HEK293 (cell line): ENCODE measurements at regions not wholly inside any gene's neighbourhood (a gene's known extent, or its start where the extent isn't known, plus 50 kb on each side); places are given as distances from the start of the nearest gene placed in this dataset.

ENCODE experiments used
- CTCF ChIA-PET: fragments of 350-600 bp; formaldehyde crosslinking; extraction: SDS; loops from one replicate; lab custom pipeline; 2021; ENCODE audit warnings: antibody characterized with exemption; lab: Yijun Ruan, JAX
- POLR2A ChIA-PET: fragments of 300-600 bp; formaldehyde crosslinking; extraction: SDS; loops from one replicate; lab custom pipeline; 2020; ENCODE audit warnings: antibody characterized with exemption, inconsistent platforms; lab: Yijun Ruan, JAX
- H3K27ac ChIP-seq: fragments of 200-500 bp; sonication (Bioruptor generic); 2 replicates; pipeline ENCODE4 v1.5.1; 2014; ENCODE audit warnings: low read depth, low read length, control low read depth, inconsistent platforms; ENCODE audit errors: extremely low read depth
- H3K36me3 ChIP-seq, 2 experiments: fragments of 200-500 bp in 1 of 2; sonication (Bioruptor generic) in 1 of 2; 1 replicate in 1 of 2; 2 replicates in 1 of 2; pipeline ENCODE4 v1.5.1; 2014 to 2017; ENCODE audit warnings: inconsistent platforms in 2 of 2, low read length in 2 of 2; ENCODE audit not compliant: control insufficient read depth in 2 of 2, insufficient read depth in 1 of 2
- H3K4me1 ChIP-seq: fragments of 200-500 bp; sonication (Bioruptor generic); 2 replicates; pipeline ENCODE4 v1.5.1; 2014; ENCODE audit warnings: mild to moderate bottlenecking, low read length, inconsistent platforms; ENCODE audit not compliant: control insufficient read depth, insufficient read depth
- H3K4me3 ChIP-seq: 2 replicates; pipeline ENCODE4 v1.5.1; 2011; ENCODE audit warnings: low read depth, mild to moderate bottlenecking, control low read depth, low read length, moderate library complexity
- H3K9me3 ChIP-seq: fragments of 200-500 bp; sonication (Bioruptor generic); 2 replicates; pipeline ENCODE4 v1.5.1; 2014; ENCODE audit warnings: low read depth, low read length, inconsistent platforms; ENCODE audit not compliant: control insufficient read depth, insufficient read depth
- BCL11A ChIP-seq: fragments of 450-650 bp; formaldehyde crosslinking; IDR thresholded peaks from 2 replicates; pipeline ENCODE4 v1.5.1; 2016; ENCODE audit warnings: low read depth, missing biosample characterization, missing genetic modification characterization
- FEZF1 ChIP-seq: fragments of 450-650 bp; formaldehyde crosslinking; IDR thresholded peaks from 2 replicates; pipeline ENCODE4 v1.5.1; 2016; ENCODE audit warnings: missing biosample characterization, missing genetic modification characterization
- KLF10 ChIP-seq: fragments of 450-650 bp; IDR thresholded peaks from 2 replicates; pipeline ENCODE4 v1.5.1; 2018; ENCODE audit warnings: missing biosample characterization, mild to moderate bottlenecking, missing genetic modification characterization
- PRDM10 ChIP-seq: fragments of 450-650 bp; formaldehyde crosslinking; IDR thresholded peaks from 2 replicates; pipeline ENCODE4 v1.5.1; 2016; ENCODE audit warnings: missing biosample characterization, missing genetic modification characterization
- TSHZ1 ChIP-seq: fragments of 450-650 bp; formaldehyde crosslinking; IDR thresholded peaks from 2 replicates; pipeline ENCODE4 v1.5.1; 2016; ENCODE audit warnings: missing biosample characterization, missing genetic modification characterization, borderline replicate concordance
- YY2 ChIP-seq: fragments of 450-650 bp; formaldehyde crosslinking; IDR thresholded peaks from 2 replicates; pipeline ENCODE4 v1.5.1; 2016; ENCODE audit warnings: missing biosample characterization, missing genetic modification characterization
- ZBTB7A ChIP-seq: fragments of 450-650 bp; formaldehyde crosslinking; IDR thresholded peaks from 2 replicates; pipeline ENCODE4 v1.5.1; 2016; ENCODE audit warnings: low read depth, missing biosample characterization, missing genetic modification characterization
- ZBTB8A ChIP-seq: fragments of 450-650 bp; formaldehyde crosslinking; IDR thresholded peaks from 2 replicates; pipeline ENCODE4 v1.5.1; 2016; ENCODE audit warnings: missing biosample characterization, missing genetic modification characterization
- ZNF146 ChIP-seq: fragments of 450-650 bp; formaldehyde crosslinking; IDR thresholded peaks from 2 replicates; pipeline ENCODE4 v1.5.1; 2016; ENCODE audit warnings: missing biosample characterization, missing genetic modification characterization
- ZNF2 ChIP-seq: fragments of 450-650 bp; formaldehyde crosslinking; IDR thresholded peaks from 2 replicates; pipeline ENCODE4 v1.5.1; 2016; ENCODE audit warnings: missing biosample characterization, missing genetic modification characterization
- ZNF266 ChIP-seq: fragments of 450-650 bp; formaldehyde crosslinking; IDR thresholded peaks from 2 replicates; pipeline ENCODE4 v1.5.1; 2016; ENCODE audit warnings: missing biosample characterization, missing genetic modification characterization, low read depth
- ZNF341 ChIP-seq: fragments of 450-650 bp; formaldehyde crosslinking; IDR thresholded peaks from 2 replicates; pipeline ENCODE4; 2016; ENCODE audit warnings: low read depth, missing biosample characterization, missing genetic modification characterization
- ZNF423 ChIP-seq: fragments of 450-650 bp; formaldehyde crosslinking; IDR thresholded peaks from 2 replicates; pipeline ENCODE4 v1.5.1; 2016; ENCODE audit warnings: missing biosample characterization, missing genetic modification characterization
- ZNF501 ChIP-seq: fragments of 450-650 bp; formaldehyde crosslinking; IDR thresholded peaks from 2 replicates; pipeline ENCODE4 v1.5.1; 2016; ENCODE audit warnings: missing biosample characterization, missing genetic modification characterization
- ZNF514 ChIP-seq: fragments of 450-650 bp; formaldehyde crosslinking; IDR thresholded peaks from 2 replicates; pipeline ENCODE4 v1.5.1; 2016; ENCODE audit warnings: missing biosample characterization, missing genetic modification characterization
- ZNF629 ChIP-seq: fragments of 450-650 bp; formaldehyde crosslinking; IDR thresholded peaks from 2 replicates; pipeline ENCODE4 v1.5.1; 2017; ENCODE audit warnings: missing biosample characterization, missing genetic modification characterization
- ZNF707 ChIP-seq: fragments of 450-650 bp; formaldehyde crosslinking; IDR thresholded peaks from 2 replicates; pipeline ENCODE4 v1.5.1; 2016; ENCODE audit warnings: missing biosample characterization, missing genetic modification characterization
- ZNF830 ChIP-seq: fragments of 450-650 bp; IDR thresholded peaks from 2 replicates; pipeline ENCODE4 v1.5.0; 2018; ENCODE audit warnings: missing biosample characterization, missing genetic modification characterization, low read depth, mild to moderate bottlenecking, moderate library complexity
- TF ChIP-seq, protein P1 (sequence below): fragments of 450-650 bp; formaldehyde crosslinking; IDR thresholded peaks from 2 replicates; pipeline ENCODE4 v1.5.1; 2016; ENCODE audit warnings: missing biosample characterization, missing genetic modification characterization
- TF ChIP-seq, protein P2 (sequence below): fragments of 450-650 bp; IDR thresholded peaks from 2 replicates; pipeline ENCODE4 v1.5.1; 2018; ENCODE audit warnings: missing biosample characterization, mild to moderate bottlenecking, missing genetic modification characterization
- TF ChIP-seq, protein P3 (sequence below): fragments of 450-650 bp; formaldehyde crosslinking; IDR thresholded peaks from 2 replicates; pipeline ENCODE4 v1.5.1; 2017; ENCODE audit warnings: missing biosample characterization, missing genetic modification characterization
- TF ChIP-seq, protein P4 (sequence below): fragments of 450-650 bp; formaldehyde crosslinking; IDR thresholded peaks from 2 replicates; pipeline ENCODE4 v1.5.0; 2017; ENCODE audit warnings: missing biosample characterization, missing genetic modification characterization, borderline replicate concordance

GRCh38 chr4:30932581-30932980 is 212.4 kb downstream of the PCDH7 start:
- POLR2A ChIA-PET = no interaction called here
- CTCF ChIA-PET = no interaction called here
- no peaks in the 10 kb centered on the region for H3K36me3 ChIP-seq
- H3K4me1 ChIP-seq = no peaks in the 10 kb centered on the region; the same call in 1 of the 2 replicates
- TF ChIP-seq ZNF707 (tag by site-specific recombination) = no peak
- no peak for TF ChIP-seq ZBTB7A (tag by site-specific recombination)
- no peak for TF ChIP-seq ZNF146
- TF ChIP-seq ZNF514 (tag by site-specific recombination) = no peak
- TF ChIP-seq ZNF629 (tag by site-specific recombination) = no peak
- no peak for TF ChIP-seq KLF10 (tag by site-specific recombination)
- no peak for TF ChIP-seq ZNF2 (tag by site-specific recombination)
- no peak for TF ChIP-seq ZNF423 (tag by site-specific recombination)
- no peak for TF ChIP-seq TSHZ1 (tag by site-specific recombination)
- TF ChIP-seq PRDM10 (tag by site-specific recombination) = no peak
- TF ChIP-seq ZNF501 (tag by site-specific recombination) = no peak
- no peak for TF ChIP-seq ZNF266 (tag by site-specific recombination)
- TF ChIP-seq, protein P1, sequence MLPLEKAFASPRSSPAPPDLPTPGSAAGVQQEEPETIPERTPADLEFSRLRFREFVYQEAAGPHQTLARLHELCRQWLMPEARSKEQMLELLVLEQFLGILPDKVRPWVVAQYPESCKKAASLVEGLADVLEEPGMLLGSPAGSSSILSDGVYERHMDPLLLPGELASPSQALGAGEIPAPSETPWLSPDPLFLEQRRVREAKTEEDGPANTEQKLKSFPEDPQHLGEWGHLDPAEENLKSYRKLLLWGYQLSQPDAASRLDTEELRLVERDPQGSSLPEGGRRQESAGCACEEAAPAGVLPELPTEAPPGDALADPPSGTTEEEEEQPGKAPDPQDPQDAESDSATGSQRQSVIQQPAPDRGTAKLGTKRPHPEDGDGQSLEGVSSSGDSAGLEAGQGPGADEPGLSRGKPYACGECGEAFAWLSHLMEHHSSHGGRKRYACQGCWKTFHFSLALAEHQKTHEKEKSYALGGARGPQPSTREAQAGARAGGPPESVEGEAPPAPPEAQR (tag by site-specific recombination) = no peak
- no peak for TF ChIP-seq ZBTB8A
- TF ChIP-seq ZNF830 = no peak
- no peak for TF ChIP-seq ZNF341
- H3K27ac ChIP-seq = no peak overlapping the region
- H3K9me3 ChIP-seq = no peaks in the 10 kb centered on the region
- H3K4me3 ChIP-seq = no peak overlapping the region

DNA sequence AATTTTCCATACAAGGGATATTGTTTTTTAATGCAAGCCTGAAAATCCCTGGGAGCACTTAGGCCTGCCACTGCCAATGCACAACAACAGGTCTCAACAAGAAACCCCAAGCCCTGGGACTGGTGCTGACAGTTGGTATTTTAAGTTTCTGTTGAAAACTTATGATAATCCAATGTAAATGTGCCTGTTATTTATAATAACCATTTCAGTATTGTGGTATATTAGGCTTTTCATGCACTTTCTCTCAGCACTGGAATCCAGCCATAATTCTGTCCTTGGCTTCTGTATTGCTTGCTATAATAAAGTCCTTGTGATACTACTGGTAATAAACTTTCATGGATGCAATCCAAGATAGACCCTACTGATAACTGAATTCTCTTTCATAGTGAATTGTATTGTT is 218.9 kb downstream of the PCDH7 start:
- no peak overlapping the region for H3K27ac ChIP-seq
- CTCF ChIA-PET = interaction anchor here (0.6 kb wide), 2 partner anchors 39 to 176 kb away, joined by 3 read pairs; no protein-coding TSS in a partner anchor
- no peaks in the 10 kb centered on the region for H3K36me3 ChIP-seq
- peaks cover 10% of the 10 kb centered on the region for H3K4me1 ChIP-seq
- no peak overlapping the region for H3K4me3 ChIP-seq
- POLR2A ChIA-PET = no interaction called here
- H3K9me3 ChIP-seq = no peaks in the 10 kb centered on the region
- TF ChIP-seq, protein P2, sequence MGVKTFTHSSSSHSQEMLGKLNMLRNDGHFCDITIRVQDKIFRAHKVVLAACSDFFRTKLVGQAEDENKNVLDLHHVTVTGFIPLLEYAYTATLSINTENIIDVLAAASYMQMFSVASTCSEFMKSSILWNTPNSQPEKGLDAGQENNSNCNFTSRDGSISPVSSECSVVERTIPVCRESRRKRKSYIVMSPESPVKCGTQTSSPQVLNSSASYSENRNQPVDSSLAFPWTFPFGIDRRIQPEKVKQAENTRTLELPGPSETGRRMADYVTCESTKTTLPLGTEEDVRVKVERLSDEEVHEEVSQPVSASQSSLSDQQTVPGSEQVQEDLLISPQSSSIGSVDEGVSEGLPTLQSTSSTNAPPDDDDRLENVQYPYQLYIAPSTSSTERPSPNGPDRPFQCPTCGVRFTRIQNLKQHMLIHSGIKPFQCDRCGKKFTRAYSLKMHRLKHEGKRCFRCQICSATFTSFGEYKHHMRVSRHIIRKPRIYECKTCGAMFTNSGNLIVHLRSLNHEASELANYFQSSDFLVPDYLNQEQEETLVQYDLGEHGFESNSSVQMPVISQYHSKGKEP (tag by site-specific recombination) = peak; percentile 36; the same call in 1 of the 2 replicates
- TF ChIP-seq YY2 (tag by site-specific recombination) = no peak
- TF ChIP-seq, protein P3, sequence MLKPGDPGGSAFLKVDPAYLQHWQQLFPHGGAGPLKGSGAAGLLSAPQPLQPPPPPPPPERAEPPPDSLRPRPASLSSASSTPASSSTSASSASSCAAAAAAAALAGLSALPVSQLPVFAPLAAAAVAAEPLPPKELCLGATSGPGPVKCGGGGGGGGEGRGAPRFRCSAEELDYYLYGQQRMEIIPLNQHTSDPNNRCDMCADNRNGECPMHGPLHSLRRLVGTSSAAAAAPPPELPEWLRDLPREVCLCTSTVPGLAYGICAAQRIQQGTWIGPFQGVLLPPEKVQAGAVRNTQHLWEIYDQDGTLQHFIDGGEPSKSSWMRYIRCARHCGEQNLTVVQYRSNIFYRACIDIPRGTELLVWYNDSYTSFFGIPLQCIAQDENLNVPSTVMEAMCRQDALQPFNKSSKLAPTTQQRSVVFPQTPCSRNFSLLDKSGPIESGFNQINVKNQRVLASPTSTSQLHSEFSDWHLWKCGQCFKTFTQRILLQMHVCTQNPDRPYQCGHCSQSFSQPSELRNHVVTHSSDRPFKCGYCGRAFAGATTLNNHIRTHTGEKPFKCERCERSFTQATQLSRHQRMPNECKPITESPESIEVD (tag by site-specific recombination) = peak; percentile 95
- TF ChIP-seq, protein P4, sequence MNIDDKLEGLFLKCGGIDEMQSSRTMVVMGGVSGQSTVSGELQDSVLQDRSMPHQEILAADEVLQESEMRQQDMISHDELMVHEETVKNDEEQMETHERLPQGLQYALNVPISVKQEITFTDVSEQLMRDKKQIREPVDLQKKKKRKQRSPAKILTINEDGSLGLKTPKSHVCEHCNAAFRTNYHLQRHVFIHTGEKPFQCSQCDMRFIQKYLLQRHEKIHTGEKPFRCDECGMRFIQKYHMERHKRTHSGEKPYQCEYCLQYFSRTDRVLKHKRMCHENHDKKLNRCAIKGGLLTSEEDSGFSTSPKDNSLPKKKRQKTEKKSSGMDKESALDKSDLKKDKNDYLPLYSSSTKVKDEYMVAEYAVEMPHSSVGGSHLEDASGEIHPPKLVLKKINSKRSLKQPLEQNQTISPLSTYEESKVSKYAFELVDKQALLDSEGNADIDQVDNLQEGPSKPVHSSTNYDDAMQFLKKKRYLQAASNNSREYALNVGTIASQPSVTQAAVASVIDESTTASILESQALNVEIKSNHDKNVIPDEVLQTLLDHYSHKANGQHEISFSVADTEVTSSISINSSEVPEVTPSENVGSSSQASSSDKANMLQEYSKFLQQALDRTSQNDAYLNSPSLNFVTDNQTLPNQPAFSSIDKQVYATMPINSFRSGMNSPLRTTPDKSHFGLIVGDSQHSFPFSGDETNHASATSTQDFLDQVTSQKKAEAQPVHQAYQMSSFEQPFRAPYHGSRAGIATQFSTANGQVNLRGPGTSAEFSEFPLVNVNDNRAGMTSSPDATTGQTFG (tag by site-specific recombination) = no peak
- peak; percentile 70; the same call in 1 of the 2 replicates for TF ChIP-seq FEZF1 (tag by site-specific recombination)
- no peak for TF ChIP-seq BCL11A (tag by site-specific recombination)
